Neutrophil (primary cell): ENCODE measurements at regions not wholly inside any gene's neighbourhood (a gene's known extent, or its start where the extent isn't known, plus 50 kb on each side); places are given as distances from the start of the nearest gene placed in this dataset.

Experiments
- H3K27ac ChIP-seq: fragments of 200-600 bp; sonication (generic); 2 replicates; pipeline ENCODE4 v1.5.1; 2016; ENCODE audit warnings: mild to moderate bottlenecking, moderate library complexity
- H3K27me3 ChIP-seq: fragments of 200-600 bp; sonication (generic); 2 replicates; pipeline ENCODE4 v1.6.0; 2016; ENCODE audit warnings: mild to moderate bottlenecking
- H3K36me3 ChIP-seq: fragments of 200-600 bp; sonication (generic); 2 replicates; pipeline ENCODE4 v1.5.1; 2017
- H3K4me1 ChIP-seq, 2 experiments: fragments of 200-600 bp in 1 of 2; sonication (generic) in 1 of 2; 1 replicate in 1 of 2; 2 replicates in 1 of 2; pipeline versions ENCODE4 v1.5.1 to v1.6.1; 2013 to 2016; ENCODE audit warnings: low read depth in 1 of 2, low read length in 1 of 2, mild to moderate bottlenecking in 1 of 2, moderate library complexity in 1 of 2; ENCODE audit not compliant: control insufficient read depth in 1 of 2, insufficient read depth in 1 of 2
- H3K4me3 ChIP-seq, 2 experiments: fragments of 200-600 bp in 1 of 2; sonication (generic) in 1 of 2; 1 replicate in 1 of 2; 2 replicates in 1 of 2; pipeline ENCODE4 v1.5.1; 2013 to 2016; ENCODE audit warnings: low read depth in 1 of 2, low read length in 1 of 2, mild to moderate bottlenecking in 1 of 2, moderate library complexity in 1 of 2
- H3K9me3 ChIP-seq: fragments of 200-600 bp; sonication (generic); 2 replicates; pipeline ENCODE4 v1.5.1; 2016
- CTCF ChIP-seq: fragments of 200-600 bp; sonication (generic); IDR thresholded peaks from 2 replicates; pipeline ENCODE4 v1.5.1; 2016; ENCODE audit warnings: antibody characterized with exemption

DNA sequence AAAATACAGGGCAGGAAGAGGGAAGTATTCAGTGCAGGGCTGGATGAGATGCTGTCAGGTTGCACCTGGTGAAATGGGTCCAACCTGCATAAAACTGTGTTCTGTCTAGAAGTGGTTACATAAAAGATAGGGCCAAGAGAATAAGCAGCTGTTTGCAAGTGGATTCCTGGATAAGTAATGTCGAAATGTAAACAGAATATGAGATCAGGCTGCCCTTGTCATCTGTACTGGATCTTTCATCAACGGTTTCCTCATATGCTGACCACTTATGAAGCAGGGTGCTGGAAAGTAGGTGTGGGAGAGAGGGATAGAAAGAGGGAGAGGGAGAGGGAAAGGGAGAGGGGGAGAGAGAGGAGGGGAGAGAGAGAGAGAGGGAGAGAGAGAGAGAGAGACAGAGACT is 349.8 kb upstream of the CPEB2 start:
- no peaks in the 10 kb centered on the region for H3K4me1 ChIP-seq

GRCh38 chr4:14653338-14653737 is 348.9 kb upstream of the CPEB2 start:
- H3K36me3 ChIP-seq: no peaks in the 10 kb centered on the region
- H3K9me3 ChIP-seq: no peaks in the 10 kb centered on the region
- H3K27ac ChIP-seq: no peak overlapping the region
- no peaks in the 10 kb centered on the region for H3K4me1 ChIP-seq
- TF ChIP-seq CTCF: no peak
- no peaks in the 10 kb centered on the region for H3K27me3 ChIP-seq
- H3K4me3 ChIP-seq: no peak overlapping the region

More for the DNA sequence above, 349.8 kb upstream of the CPEB2 start:
- Histone ChIP-seq H3K36me3 (no peaks in the 10 kb centered on the region), H3K4me3 (no peak overlapping the region), H3K9me3 (no peaks in the 10 kb centered on the region), H3K27me3 (no peaks in the 10 kb centered on the region), H3K27ac (no peak overlapping the region)
- no peak for TF ChIP-seq CTCF

GRCh38 chr4:14659286-14659685 is 343.0 kb upstream of the CPEB2 start:
- no peaks in the 10 kb centered on the region for H3K36me3 ChIP-seq
- no peak overlapping the region for H3K4me3 ChIP-seq
- TF ChIP-seq CTCF: no peak
- H3K4me1 ChIP-seq: no peaks in the 10 kb centered on the region
- no peaks in the 10 kb centered on the region for H3K9me3 ChIP-seq
- H3K27ac ChIP-seq: no peak overlapping the region
- H3K27me3 ChIP-seq: no peaks in the 10 kb centered on the region

GRCh38 chr4:14667624-14668151 is 334.6 kb upstream of the CPEB2 start:
- TF ChIP-seq CTCF: no peak
- Histone ChIP-seq H3K9me3 (no peaks in the 10 kb centered on the region), H3K36me3 (no peaks in the 10 kb centered on the region), H3K27me3 (no peaks in the 10 kb centered on the region), H3K4me1 (no peaks in the 10 kb centered on the region), H3K4me3 (no peak overlapping the region), H3K27ac (no peak overlapping the region)

- H3K27ac ChIP-seq: no peak overlapping the region
- TF ChIP-seq CTCF: no peak
Observed at GRCh38 chr4:14668296-14668695, 334.0 kb upstream of the CPEB2 start.

GRCh38 chr4:14669371-14669770 is 332.9 kb upstream of the CPEB2 start:
- no peaks in the 10 kb centered on the region for H3K36me3 ChIP-seq
- no peaks in the 10 kb centered on the region for H3K27me3 ChIP-seq
- no peak overlapping the region for H3K27ac ChIP-seq
- TF ChIP-seq CTCF: no peak
- H3K4me1 ChIP-seq: no peaks in the 10 kb centered on the region
- no peak overlapping the region for H3K4me3 ChIP-seq
- no peaks in the 10 kb centered on the region for H3K9me3 ChIP-seq

More at GRCh38 chr4:14668296-14668695, 334.0 kb upstream of the CPEB2 start:
- Histone ChIP-seq H3K9me3 (no peaks in the 10 kb centered on the region), H3K4me1 (no peaks in the 10 kb centered on the region), H3K36me3 (no peaks in the 10 kb centered on the region), H3K4me3 (no peak overlapping the region), H3K27me3 (no peaks in the 10 kb centered on the region)
